ENCODE measurements at regions not wholly inside any gene's neighbourhood (a gene's known extent, or its start where the extent isn't known, plus 50 kb on each side); places are given as distances from the start of the nearest gene placed in this dataset.

- H3K36me3 ChIP-seq (ENCODE audit: control insufficient read depth, insufficient read depth, low read length): no peaks in the 10 kb centered on the region
- H3K27me3 ChIP-seq (ENCODE audit: control insufficient read depth, insufficient read depth, low read length): no peaks in the 10 kb centered on the region
- no peaks in the 10 kb centered on the region for H3K9me3 ChIP-seq (ENCODE audit: control insufficient read depth, insufficient read depth, low read depth, low read length)
- H3K79me2 ChIP-seq (ENCODE audit: control insufficient read depth, insufficient read depth, low read length): no peaks in the 10 kb centered on the region
- DNase-seq (ENCODE audit: low read depth in 2 of 2): no peak
- TF ChIP-seq CTCF (conservative IDR thresholded peaks at IDR 0.05 in 1 of 2, IDR thresholded peaks at IDR 0.05 in 1 of 2; ENCODE audit: low read depth in 1 of 2, low read length in 2 of 2) (no peak), EZH2 (IDR thresholded peaks at IDR 0.05; ENCODE audit: low read length, missing control alignments) (no peak)
- no peak overlapping the region for H3K4me2 ChIP-seq (ENCODE audit: extremely low read depth, insufficient read depth, low read length)
- no peak overlapping the region for H3K27ac ChIP-seq (ENCODE audit: insufficient read depth, low read length)
- H3K4me1 ChIP-seq (ENCODE audit: control insufficient read depth, extremely low read depth, insufficient read depth, low read length): no peaks in the 10 kb centered on the region
- no peak overlapping the region for H2AFZ ChIP-seq (ENCODE audit: low read length)
- H3K4me3 ChIP-seq (replicated peaks in 1 of 4; ENCODE audit: control extremely low read depth in 1 of 4, insufficient read depth in 1 of 4, low read depth in 3 of 4, low read length in 4 of 4): no peak overlapping the region
- H3K9ac ChIP-seq (ENCODE audit: insufficient read depth, low read length): no peak overlapping the region
- H4K20me1 ChIP-seq (ENCODE audit: control insufficient read depth, extremely low read depth, insufficient read depth, low read length): no peaks in the 10 kb centered on the region
Measured at GRCh38 chr13:50277906-50278305, 262.7 kb downstream of the KCNRG start.

- Histone ChIP-seq H2AFZ (ENCODE audit: low read length) (no peak overlapping the region), H3K9ac (ENCODE audit: insufficient read depth, low read length) (no peak overlapping the region), H3K9me3 (ENCODE audit: control insufficient read depth, insufficient read depth, low read depth, low read length) (no peaks in the 10 kb centered on the region), H4K20me1 (ENCODE audit: control insufficient read depth, extremely low read depth, insufficient read depth, low read length) (no peaks in the 10 kb centered on the region), H3K4me1 (ENCODE audit: control insufficient read depth, extremely low read depth, insufficient read depth, low read length) (no peaks in the 10 kb centered on the region), H3K79me2 (ENCODE audit: control insufficient read depth, insufficient read depth, low read length) (no peaks in the 10 kb centered on the region), H3K4me2 (ENCODE audit: extremely low read depth, insufficient read depth, low read length) (no peak overlapping the region), H3K27me3 (ENCODE audit: control insufficient read depth, insufficient read depth, low read length) (no peaks in the 10 kb centered on the region), H3K4me3 (replicated peaks in 1 of 4; ENCODE audit: control extremely low read depth in 1 of 4, insufficient read depth in 1 of 4, low read depth in 3 of 4, low read length in 4 of 4) (no peak overlapping the region), H3K27ac (ENCODE audit: insufficient read depth, low read length) (no peak overlapping the region), H3K36me3 (ENCODE audit: control insufficient read depth, insufficient read depth, low read length) (no peaks in the 10 kb centered on the region)
- TF ChIP-seq CTCF (conservative IDR thresholded peaks at IDR 0.05 in 1 of 2, IDR thresholded peaks at IDR 0.05 in 1 of 2; ENCODE audit: low read depth in 1 of 2, low read length in 2 of 2) (no peak), EZH2 (IDR thresholded peaks at IDR 0.05; ENCODE audit: low read length, missing control alignments) (no peak)
- no peak for DNase-seq (ENCODE audit: low read depth in 2 of 2)
Measured at GRCh38 chr13:50280441-50280937, 265.2 kb downstream of the KCNRG start.

- Histone ChIP-seq H3K27ac (ENCODE audit: insufficient read depth, low read length) (no peak overlapping the region), H3K36me3 (ENCODE audit: control insufficient read depth, insufficient read depth, low read length) (no peaks in the 10 kb centered on the region), H2AFZ (ENCODE audit: low read length) (no peak overlapping the region), H3K27me3 (ENCODE audit: control insufficient read depth, insufficient read depth, low read length) (no peaks in the 10 kb centered on the region), H3K4me2 (ENCODE audit: extremely low read depth, insufficient read depth, low read length) (no peak overlapping the region), H4K20me1 (ENCODE audit: control insufficient read depth, extremely low read depth, insufficient read depth, low read length) (no peaks in the 10 kb centered on the region), H3K9ac (ENCODE audit: insufficient read depth, low read length) (no peak overlapping the region), H3K4me3 (replicated peaks in 1 of 4; ENCODE audit: control extremely low read depth in 1 of 4, insufficient read depth in 1 of 4, low read depth in 3 of 4, low read length in 4 of 4) (no peak overlapping the region), H3K9me3 (ENCODE audit: control insufficient read depth, insufficient read depth, low read depth, low read length) (no peaks in the 10 kb centered on the region), H3K4me1 (ENCODE audit: control insufficient read depth, extremely low read depth, insufficient read depth, low read length) (no peaks in the 10 kb centered on the region), H3K79me2 (ENCODE audit: control insufficient read depth, insufficient read depth, low read length) (no peaks in the 10 kb centered on the region)
- DNase-seq (ENCODE audit: low read depth in 2 of 2): no peak
- no peak for TF ChIP-seq CTCF (conservative IDR thresholded peaks at IDR 0.05 in 1 of 2, IDR thresholded peaks at IDR 0.05 in 1 of 2; ENCODE audit: low read depth in 1 of 2, low read length in 2 of 2)
- TF ChIP-seq EZH2 (IDR thresholded peaks at IDR 0.05; ENCODE audit: low read length, missing control alignments): no peak
Measured at GRCh38 chr13:50282016-50282415, 266.8 kb downstream of the KCNRG start.

Measured in fibroblast of lung (primary cell).